ENCODE measurements at regions not wholly inside any gene's neighbourhood (a gene's known extent, or its start where the extent isn't known, plus 50 kb on each side); places are given as distances from the start of the nearest gene placed in this dataset.

DNA sequence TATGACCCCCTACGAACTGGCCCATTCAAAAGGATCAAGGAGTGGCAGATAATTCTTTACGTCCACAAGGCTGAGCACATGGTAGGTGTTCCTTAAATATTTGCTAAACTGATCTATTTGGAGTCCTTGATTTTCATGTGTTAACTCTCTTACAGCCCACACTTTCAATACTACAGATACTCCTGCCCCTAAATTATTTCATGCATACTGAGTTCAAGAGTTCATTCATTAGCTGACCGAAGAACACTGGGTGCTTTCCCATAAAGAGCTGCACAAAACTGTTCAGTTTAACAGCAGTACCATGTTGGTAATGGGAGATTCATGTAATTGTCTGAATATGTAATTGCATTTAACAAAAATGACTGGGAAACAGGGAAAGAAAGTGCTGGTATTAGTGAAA, 170.5 kb upstream of the ADO start:
- no peak for DNase-seq

DNA sequence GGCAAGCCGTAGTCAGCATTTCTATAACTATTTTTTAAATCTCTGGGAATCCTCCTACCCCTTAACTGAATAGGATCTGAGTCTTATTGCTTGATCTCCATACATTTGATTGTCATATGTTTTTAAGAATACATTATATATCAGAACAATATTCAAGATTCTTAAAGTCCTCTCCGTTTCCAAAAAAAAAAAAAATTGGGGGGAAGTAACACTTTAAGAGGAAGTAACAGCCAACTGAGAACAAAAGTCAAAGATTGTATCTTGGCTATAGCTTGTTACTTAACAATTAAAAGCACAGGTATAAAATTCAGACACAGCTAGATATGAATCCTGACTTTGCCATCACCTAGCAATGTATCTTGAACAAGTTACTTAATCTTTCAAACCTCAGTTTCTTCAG, 169.9 kb upstream of the ADO start:
- DNase-seq: no peak

DNA sequence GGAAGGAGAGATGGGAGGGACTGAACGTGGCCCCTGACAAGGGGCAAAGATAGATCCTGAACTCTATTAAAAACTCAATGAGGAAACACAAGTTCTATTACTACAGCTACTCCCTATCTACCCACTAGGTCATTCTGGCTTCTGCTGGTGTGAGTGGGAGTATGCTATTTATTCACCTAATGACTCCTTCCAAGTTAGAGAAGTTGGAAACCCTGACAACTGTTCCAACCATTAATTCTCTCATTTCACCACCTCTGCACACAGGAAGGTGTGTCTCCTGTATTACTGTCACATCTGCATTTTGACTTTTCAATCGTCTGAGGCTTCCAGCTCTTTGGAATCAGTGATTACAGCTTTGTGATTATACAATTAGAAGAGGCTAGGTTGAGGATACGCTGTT, 169.4 kb upstream of the ADO start:
- no peak for DNase-seq

DNA sequence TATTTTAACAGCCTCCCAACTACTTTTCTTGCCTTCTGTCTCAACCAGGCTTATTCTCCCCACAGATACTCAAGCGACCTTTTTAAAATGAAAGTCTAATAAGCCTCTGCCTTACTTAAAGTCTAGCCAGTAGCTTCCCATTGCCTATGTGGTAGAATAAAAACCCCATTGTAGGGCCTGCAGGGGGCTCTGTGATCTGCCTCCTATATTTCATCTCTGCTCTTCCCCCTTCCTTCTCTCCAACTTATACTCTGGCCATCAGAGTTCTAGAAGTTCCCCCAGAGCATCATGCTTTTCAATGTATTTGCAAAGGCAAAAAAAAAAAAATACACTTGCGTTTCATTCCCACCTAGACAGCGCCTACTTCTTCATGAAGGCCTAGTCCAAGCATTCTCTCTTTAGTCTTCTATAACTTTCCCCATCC, 167.7 kb upstream of the ADO start:
- DNase-seq: no peak

DNA sequence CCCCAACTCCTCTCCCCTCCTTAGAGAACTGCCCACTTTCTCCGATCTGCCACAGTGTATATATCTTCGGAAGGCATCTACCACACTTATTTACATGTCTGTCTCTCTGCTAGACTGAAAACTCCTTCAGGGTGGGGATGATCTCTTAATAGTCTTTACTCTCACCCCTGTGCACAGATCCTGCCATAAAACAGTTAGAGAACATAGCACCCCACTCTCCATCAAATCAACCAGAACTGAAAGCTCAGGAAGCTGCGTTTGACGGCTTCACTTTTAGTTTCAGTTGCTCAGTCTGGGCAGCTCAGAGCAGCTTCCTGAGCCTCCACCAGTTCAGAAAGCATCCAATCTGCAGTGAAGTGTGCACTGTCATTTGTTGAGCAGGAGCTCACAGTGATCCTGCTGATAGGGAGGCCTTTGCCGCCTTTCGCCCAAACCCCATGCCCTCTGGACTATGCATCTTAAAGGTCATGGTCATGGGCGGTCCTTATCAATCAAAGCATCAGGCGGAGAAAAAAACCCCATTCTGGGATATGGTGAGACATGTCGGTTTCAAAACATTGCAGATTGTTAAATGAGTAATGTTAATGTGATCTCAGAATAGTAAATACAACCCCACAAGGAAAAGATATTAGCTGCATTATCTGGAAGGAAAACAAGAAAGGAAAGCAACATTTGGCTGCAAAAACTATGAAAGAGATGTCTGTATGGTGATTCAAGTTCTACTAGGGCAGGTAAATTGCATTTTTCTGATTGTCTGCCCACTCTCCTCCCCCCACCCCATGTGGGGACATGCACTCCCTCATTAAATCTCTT, 167.1 kb upstream of the ADO start:
- DNase-seq: no peak

DNA sequence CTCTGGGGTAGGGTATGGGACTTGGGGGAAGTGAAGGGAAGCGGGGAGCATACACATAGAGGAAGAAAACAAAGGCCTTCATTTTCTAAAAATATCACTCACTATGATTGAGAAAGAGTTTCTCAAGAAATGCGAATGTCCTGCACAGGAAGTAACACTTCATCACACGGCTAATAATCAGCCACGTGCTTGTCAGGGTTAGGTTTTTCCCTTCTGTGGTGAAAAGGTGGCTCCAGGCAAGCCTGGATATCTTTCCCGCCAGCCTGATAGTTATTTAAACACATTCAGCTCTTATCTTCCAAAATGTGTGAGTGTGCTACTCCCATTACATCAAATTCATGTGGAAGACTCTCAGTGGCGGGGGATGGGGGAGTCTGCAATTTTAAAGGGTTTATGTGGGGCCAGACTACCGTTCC, 166.4 kb upstream of the ADO start:
- no peak for DNase-seq

DNA sequence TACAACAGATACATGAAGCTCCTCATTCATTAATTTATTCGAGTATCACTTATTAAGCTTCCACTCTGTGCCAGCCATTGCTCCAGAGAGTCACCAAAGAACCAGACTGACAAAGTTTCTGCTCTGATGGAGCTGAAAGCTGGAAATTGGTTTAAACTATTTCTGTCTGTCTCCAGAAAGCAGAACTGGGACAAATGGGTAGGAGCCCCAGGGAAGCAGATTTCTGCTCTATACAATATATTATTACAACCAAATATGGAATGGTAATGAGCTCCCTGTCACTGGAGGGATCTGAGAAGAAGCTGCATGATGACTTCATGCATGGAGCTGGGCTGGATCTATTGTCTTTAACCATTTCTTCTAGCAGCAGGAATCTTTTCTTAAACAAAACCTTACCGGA, 165.4 kb upstream of the ADO start:
- no peak for DNase-seq

DNA sequence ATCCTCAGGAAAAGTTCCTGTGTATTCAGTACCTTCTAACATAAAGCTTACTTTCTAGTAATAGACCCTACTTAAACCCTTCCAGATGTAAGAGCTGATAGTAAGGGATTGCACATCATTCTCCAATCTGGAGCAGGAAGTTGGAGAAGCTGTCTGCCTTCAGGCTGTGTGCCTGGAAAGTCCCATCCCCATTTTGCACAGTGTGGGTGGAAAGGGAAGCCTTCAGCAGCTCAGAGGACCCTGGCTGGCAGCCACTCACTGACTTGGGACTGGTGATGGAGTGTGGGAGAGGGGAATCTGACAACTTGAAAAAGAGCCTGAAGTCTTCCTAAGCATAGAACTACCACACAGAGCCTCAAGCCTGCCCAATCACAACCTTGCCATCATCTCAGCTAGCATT, 164.1 kb upstream of the ADO start:
- no peak for DNase-seq

DNA sequence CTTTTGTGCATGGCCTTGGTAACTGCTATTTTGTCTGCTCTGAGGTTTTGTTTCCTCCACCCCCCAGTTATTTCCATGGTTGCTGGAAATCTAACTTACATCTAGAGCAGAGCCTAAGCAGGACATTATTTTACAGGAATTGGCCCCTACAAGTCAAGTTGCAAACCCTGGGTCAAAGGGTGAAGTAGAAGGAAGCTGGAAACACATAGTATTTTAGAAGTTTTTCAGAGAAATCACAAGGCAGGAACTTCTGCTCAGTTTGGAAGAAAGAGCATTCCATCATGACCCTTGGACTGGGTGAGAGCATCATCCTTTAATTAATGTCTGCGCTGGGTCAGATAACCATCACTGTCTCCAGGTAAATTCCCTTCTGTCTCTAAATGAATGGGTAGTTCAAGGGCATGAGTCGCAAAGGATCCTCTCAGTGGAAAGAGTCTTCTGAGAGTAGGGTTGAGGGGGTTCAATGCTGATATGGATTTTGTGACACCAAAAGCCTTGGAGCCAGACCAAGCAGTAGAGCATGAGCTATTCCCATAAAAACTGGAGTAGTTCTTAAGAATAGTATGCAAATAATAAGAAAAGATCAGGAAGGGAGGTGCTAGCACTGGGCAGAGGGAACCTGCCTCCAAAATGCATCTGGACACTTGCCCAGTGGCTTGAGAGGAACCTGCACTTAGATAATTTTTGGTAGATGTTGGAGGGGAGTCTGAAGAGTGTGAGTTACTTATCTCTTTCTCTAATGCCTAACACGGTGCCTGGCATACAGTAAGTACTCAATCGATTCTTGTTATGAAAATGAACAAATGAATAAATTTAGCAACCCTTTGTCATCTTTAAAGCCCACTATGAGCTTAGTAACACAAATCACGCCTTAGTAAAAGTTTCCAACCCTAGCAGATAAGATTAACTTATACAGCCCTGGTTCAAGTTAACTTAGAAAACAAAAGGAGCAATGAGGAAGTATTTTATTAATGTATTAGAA, 160.6 kb upstream of the ADO start:
- DNase-seq: no peak

DNA sequence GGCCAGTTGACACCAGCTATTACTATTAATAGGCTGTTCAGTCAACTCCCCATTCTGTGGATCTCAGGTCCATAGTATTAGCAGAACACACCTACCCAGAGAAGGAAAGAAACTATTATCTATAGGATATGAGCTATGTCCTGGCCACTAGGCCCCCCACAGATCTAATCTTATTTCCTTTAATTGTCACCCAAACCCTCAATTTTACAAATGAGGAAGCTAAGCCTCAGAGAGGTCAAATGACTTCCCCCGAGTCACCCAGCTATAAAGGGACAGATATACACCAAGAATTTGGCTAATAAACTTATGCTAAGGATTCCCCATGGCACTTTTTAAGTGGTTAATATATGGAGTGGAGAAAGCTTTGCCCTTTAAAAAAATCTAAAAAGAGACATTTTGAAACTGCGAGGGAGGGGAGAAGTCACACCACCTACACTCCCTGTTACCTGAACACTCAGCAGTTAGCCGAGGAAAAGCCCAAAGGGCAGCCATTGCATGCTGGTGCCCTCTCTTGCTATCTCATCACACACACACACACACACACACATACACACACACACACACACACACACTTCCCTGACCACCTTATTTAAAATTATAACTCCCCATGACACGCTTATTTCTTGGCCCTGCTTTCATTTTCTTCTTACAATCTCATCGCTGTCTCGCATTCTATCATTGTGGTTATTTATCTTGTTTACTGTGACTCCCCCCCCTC, 157.0 kb upstream of the ADO start:
- DNase-seq: no peak

DNA sequence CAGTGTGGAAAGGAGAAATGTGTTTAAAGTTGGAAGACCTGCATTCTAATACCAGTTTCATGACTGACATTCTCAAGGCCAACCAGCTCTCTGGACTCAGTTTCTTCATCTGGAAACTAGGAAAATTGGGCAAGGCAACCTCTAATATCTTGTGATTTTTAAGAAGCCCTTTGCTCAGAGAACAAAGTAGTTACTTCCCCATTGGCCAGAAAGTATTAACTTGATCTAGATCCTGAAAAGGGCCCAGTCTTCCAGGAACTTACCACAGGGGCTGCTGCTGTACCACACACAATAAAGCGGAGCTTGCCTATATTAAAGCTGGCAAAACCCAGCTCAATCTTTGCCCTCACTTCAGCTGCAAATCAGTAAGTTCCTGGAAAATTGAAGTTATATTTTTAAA, 155.6 kb upstream of the ADO start:
- no peak for DNase-seq

DNA sequence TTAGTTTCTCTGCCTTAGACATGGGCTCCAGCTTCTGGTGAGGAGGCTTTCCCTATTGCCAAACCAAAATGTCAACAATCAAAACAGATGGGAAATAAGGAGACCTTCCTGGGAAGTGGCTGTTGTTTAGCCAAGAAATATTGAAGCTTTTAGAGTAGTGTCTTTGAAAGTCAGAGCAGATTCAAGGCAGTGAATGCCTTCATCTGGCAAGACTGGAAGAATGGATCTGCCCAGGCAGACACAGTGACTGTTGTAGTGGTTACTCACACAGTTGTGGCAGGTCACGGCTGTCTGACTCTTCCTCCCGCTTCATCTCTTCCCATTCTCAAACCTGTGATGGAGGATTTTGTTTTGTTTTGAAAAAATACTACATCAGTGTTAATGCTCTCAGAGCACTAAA, 154.1 kb upstream of the ADO start:
- no peak for DNase-seq

DNA sequence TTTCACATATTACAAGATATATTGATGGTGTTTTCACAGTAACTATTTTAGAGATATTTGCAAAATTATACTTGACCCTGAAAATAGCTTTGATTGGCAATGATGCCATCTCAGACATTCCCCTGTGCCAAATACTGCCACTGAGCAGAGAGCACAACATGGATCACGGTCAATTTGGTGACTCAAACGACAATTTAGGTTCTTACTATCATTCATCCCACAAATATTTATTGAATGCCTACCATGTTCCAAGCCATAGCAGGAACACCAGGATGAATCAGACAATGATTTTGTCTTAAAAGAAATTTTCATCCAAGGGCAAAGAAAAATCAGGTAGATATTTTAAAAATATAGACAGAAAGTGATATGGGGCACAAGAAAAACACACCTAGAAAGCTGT, 153.2 kb upstream of the ADO start:
- DNase-seq: no peak

DNA sequence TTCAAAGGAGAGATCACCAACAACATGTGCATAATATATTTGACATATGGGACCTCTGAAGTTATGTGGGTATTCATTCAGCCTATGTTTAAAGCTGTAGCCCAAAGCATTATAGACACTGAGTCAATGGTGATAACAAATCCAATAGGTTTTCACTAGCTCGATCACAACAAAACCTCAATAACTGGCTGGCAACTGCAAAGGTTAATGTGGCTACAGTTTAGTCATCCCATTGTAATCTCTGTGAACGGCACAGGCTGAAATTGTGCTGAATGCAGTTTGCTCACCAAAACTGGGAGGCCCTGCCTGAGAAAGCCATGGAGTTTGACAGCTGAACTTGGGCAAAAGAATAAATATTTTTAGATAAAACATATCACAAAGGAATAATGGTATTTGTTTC, 152.4 kb upstream of the ADO start:
- DNase-seq: no peak

DNA sequence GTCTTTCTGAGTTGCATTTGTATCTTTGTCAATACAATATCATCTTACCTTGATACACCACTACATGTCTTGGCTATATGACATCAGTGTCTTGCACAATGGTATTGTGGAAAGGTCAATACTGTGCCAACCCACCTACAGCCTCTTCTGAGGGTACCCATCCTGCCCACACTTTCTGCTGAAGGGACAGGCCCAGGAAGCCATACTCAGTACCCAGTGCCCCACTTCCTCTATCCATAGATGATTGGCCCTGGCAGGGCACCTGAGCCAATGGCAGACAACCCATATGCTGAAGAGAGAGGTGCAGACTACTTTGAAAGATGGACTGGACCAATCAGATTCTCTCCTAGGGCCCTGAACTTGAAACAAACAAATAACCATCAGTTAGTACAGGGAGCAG, 152.0 kb upstream of the ADO start:
- no peak for DNase-seq

DNA sequence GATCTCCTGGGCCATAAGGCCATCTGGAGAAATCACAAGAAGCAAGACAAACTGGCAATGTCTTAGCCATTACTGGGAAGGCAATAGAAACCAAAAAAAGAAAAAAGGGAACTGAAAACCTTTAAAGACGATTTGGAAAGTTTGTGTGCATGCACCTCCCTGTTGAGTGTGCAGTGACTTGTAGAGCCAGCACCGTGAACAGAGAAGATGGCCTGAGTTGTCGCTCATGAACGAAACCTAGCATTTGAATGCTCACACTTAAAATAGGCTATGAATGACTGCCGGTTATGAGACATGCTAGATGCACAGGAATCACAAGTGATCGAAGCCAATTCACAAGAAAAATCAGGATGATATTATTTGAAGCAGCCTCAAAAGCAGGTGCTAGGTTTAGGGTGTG, 151.3 kb upstream of the ADO start:
- DNase-seq: no peak

DNA sequence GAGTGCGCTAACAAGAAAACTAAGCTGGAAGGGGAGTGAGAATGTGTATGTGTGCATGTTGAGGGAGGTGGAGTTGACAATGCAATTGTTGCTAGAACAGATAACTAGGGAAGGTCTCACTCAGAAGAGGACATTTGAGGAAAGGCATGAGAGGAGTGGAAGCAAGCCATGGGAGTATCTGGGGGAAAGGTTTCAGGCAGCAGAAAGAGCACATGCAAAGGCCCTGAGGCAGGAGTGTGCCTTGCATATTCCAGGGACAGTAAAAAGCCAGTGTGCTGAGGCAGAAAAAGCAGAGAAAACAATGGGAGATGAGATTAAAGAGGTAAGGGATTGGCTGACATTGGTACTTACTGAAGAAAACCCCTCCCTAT, 149.6 kb upstream of the ADO start:
- DNase-seq: no peak

DNA sequence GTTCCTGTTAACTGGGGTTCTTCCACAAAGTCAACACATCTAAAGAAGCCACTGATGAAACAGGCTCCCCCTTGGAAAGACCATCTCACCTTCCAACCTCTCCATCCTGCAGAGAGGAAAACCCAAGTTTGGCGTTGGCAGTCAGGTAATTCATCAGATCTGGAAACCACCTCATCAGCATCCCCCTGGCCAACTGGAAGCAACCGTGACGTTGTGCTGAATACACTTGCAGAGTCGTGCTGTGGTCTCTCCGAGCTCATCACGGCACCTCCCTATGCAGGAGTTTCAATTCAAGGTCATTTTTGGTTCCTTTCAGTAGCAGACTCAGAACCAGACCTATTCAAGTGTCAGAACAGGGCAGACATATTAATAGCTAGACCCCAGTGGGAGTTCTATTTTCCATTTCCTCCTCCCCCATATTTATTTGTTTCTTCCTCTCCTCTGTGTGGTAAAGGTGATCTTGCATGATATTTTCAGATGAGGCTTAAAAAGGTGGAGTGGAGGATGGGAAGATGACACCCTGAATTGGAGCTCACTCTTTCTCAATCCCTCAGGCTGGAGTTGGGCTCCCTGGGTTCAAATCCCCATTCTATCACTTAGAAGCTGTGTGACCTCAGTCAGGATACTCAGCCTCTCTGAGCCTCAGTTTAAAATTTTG, 149.1 kb upstream of the ADO start:
- DNase-seq: no peak

DNA sequence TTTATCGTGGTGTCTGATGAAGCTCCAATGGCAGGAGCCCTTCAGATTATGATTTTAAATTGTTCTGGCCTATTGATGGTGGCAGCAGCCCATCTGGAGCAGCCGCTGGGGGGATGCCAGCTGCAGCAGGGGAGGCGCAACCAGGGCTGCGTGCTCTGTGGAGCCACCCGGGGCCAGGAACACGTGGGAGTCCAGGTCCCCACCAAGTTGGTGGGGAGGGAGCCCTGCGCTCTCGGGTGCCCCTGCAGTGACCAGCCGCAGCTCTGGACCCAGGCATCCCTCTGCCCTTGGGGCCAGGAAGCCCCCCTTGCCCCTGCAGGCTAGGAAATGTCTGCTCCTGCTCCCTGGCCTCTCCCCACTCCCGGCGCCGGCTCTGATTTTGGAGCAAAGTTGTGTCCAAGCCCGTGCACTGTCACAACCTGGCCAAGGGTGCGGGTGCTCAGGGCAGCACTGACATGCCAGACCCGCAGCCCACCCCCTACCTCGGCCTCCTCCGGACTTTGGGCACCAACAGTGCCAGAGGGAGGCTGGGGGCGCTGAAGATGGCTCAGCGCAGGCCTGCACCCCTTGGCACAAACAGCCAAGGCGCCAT, 147.2 kb upstream of the ADO start:
- no peak for DNase-seq

DNA sequence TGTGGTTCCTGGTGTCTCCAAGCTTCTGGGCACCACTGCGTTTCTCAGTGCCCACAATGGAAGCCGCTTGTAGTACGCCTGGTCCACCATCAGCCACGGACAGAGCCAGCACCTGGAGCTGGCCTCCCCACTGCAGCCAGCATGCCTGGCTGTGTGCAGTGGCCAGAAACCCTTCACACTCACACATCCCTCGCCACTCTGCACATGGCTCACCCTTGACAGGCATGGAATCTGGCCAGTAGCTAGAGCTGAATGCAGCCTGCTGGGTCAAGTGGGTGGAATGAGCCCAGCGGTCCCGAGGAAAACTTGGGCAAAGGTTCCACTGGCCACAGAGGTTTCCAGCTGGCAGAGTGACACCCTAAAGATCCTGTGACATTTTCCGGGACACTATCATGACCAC, 146.0 kb upstream of the ADO start:
- no peak for DNase-seq

DNA sequence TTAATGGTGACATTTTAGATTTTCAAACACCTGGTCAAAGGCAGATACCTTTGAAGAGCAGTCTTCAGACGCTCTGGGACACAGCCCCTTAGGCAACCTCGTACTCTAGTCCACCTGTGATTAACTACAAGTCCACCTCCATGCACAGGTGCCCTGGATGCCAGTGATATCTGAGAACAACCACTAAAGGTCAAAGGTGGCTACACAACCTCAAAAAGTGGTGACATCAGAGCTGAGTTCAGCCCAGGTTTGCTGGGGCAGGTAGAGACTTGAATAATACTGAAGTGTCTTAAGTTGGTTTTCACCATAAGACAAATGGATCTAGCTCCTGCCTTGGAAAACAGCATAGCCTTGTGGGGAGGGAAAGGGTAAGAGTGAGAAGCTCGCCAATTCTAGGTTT, 143.4 kb upstream of the ADO start:
- DNase-seq: no peak

DNA sequence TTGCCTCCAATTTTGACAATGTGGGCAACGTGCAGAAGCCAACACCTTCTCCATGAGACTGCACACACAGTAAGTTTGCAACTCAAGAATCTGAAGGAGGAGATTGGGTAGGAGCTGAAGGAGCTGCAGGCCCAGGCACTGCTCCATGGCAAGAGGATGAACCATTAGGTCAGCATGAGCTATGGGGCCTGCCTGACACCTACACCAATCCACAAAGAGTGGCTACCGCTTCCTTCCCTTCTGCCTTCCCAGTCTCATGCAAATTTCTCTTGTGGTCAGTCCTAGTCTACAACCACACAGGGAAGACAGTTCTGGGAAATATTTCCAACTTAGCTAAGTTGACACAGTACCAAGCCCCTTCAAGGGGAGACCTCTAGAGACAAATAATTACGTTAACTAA, 142.0 kb upstream of the ADO start:
- no peak for DNase-seq

DNA sequence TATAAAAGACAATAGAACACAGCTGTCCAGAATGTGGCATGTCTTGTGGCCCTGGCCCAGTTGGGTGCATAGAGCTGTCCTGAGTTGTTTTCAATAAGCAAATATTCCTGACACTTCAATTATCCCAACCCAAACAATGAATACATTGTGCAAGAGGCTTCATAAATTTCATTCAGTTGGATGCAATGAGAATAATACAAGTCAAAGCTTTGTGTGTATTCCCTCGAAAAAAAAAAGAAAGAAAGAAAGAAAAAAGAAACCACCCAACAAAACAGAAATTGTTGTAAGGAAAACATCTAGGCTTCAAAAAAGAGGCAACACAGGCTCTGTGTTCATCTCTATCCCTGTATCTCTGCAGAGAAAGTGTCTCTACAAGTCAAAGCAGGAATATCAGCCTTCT, 138.7 kb upstream of the ADO start:
- no peak for DNase-seq

Measured in SW 1271 (cell line).